ENCODE measurements at regions not wholly inside any gene's neighbourhood (a gene's known extent, or its start where the extent isn't known, plus 50 kb on each side); places are given as distances from the start of the nearest gene placed in this dataset.

DNA sequence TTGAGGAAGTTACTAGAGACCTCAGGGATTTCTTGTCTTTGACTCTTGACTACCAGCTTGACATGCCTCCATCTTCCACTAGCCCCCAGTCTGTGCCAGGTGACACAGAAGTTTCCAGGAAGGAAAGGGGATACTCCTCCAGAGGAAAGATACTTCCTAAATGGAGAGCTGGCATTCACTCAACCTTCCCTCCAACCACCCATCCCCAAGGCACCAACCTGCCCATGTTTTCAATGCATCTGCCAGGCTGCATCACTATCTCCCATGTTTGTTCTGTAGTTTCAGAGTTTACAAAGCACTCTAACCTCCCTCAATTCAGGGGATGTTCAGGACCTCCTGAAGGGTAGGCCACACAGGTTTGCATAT lies 198.4 kb upstream of the LPP start:
- TF ChIP-seq POLR2A (IDR thresholded peaks at IDR 0.05; ENCODE audit: low read depth, low read length) = no peak
- no peak for TF ChIP-seq POLR2AphosphoS5 (IDR thresholded peaks at IDR 0.05; ENCODE audit: low read depth, low read length)
- TF ChIP-seq TAF1 (IDR thresholded peaks at IDR 0.05; ENCODE audit: borderline replicate concordance, low read depth, low read length) = no peak
